ENCODE measurements at regions not wholly inside any gene's neighbourhood (a gene's known extent, or its start where the extent isn't known, plus 50 kb on each side); places are given as distances from the start of the nearest gene placed in this dataset.

DNA sequence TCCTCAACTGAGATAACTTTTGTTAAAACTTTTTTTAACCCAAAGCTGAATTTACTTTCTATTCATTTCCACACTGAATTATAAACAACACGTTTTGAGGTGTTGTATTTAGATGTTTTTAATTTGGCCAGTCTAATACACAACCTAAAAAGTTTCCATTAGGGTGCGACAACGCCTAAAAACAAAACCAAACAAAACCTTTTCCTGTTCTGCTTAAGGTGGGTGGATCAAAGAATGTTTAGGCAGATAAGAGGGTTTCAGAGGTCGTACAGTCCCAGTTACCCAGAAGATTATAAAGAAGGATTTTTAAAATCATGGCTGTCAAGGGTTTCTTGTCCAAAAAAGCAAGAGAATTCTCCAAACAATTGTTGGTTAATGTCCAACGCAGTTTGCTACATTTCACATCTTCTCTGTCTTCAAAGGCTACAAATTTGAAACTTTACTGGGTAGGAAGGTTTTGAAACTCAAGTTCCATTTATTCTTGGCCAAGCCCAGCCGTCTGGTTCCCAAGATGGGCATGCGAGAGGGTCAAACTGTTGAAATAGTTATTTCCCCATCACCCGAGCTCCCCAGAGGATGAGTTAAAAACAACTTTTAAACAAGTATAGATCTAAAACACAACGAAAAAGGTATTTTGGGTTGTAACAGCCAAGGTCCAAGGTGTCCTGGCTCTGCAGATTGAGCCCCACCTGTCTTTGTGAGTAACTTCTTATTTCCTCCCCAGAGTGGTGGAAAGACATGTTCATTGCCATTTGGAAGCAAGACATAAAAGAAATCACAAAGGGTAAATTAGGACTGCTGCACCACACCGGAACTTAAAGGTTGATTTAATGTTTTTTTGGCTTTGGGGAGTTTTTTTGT, 122.8 kb upstream of the MAP3K1 start:
- Histone ChIP-seq H3K9ac (ENCODE audit: control insufficient read depth, extremely low read depth, insufficient read depth, low read length) (no peak overlapping the region), H3K4me2 (ENCODE audit: control insufficient read depth, extremely low read depth, insufficient read depth, low read depth, low read length) (no peak overlapping the region), H3K79me2 (ENCODE audit: control insufficient read depth, insufficient read depth, low read length) (no peaks in the 10 kb centered on the region), H3K27me3 (ENCODE audit: control insufficient read depth, extremely low read depth, insufficient read depth, low read length) (no peaks in the 10 kb centered on the region), H4K20me1 (ENCODE audit: control insufficient read depth, extremely low read depth, insufficient read depth, low read length) (no peaks in the 10 kb centered on the region), H3K36me3 (ENCODE audit: control insufficient read depth in 2 of 2, extremely low read depth in 1 of 2, insufficient read depth in 2 of 2, low read length in 2 of 2) (no peaks in the 10 kb centered on the region), H3K9me1 (ENCODE audit: control insufficient read depth, extremely low read depth, insufficient read depth, low read length) (no peaks in the 10 kb centered on the region), H3K4me3 (ENCODE audit: control insufficient read depth in 2 of 3, extremely low read depth in 1 of 3, insufficient read depth in 2 of 3, low read depth in 1 of 3, low read length in 3 of 3) (no peak overlapping the region), H3K9me3 (ENCODE audit: control insufficient read depth, low read depth, low read length) (no peaks in the 10 kb centered on the region), H3K27ac (ENCODE audit: control insufficient read depth, insufficient read depth, low read length) (no peak overlapping the region), H3K4me1 (ENCODE audit: control insufficient read depth, extremely low read depth, insufficient read depth, low read length) (no peaks in the 10 kb centered on the region), H2AFZ (ENCODE audit: control insufficient read depth, low read length) (no peak overlapping the region)
- dilution Hi-C loops (cut with MboI; ENCODE audit: extremely low pct_ligation_motif_present, low sequenced_read_pairs), result no loop called here
- no peak for DNase-seq (ENCODE audit: low read depth, low spot score)
- no peak for FAIRE-seq
- no peak for TF ChIP-seq EZH2 (IDR thresholded peaks at IDR 0.05; ENCODE audit: low read length)
- TF ChIP-seq, protein P1, sequence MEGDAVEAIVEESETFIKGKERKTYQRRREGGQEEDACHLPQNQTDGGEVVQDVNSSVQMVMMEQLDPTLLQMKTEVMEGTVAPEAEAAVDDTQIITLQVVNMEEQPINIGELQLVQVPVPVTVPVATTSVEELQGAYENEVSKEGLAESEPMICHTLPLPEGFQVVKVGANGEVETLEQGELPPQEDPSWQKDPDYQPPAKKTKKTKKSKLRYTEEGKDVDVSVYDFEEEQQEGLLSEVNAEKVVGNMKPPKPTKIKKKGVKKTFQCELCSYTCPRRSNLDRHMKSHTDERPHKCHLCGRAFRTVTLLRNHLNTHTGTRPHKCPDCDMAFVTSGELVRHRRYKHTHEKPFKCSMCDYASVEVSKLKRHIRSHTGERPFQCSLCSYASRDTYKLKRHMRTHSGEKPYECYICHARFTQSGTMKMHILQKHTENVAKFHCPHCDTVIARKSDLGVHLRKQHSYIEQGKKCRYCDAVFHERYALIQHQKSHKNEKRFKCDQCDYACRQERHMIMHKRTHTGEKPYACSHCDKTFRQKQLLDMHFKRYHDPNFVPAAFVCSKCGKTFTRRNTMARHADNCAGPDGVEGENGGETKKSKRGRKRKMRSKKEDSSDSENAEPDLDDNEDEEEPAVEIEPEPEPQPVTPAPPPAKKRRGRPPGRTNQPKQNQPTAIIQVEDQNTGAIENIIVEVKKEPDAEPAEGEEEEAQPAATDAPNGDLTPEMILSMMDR (optimal IDR thresholded peaks at IDR 0.05 in 1 of 3, IDR thresholded peaks at IDR 0.05 in 1 of 3, conservative IDR thresholded peaks at IDR 0.05 in 1 of 3; ENCODE audit: extremely low read depth in 1 of 3, insufficient read depth in 2 of 3, low read length in 3 of 3), result no peak

DNA sequence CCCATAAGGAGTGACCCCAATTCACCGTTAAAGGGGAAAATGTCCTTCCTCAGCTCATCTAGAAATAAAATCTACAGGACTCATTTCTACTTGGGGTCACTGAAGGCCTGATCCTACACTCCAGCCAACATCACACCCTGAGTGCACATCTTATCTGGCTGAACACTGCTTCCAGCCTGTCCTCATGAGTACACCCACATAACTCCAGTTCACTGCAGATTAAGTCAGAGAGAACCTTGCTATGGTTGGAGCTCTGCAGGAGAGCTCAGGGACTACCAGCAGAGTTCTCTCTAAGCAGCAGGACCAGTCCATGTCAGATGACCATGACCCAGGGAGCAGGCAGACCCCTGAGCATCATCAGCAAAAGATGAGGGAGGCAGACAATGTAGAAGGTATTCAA, 126.9 kb upstream of the MAP3K1 start:
- H3K4me2 ChIP-seq (ENCODE audit: control insufficient read depth, extremely low read depth, insufficient read depth, low read depth, low read length), result no peak overlapping the region
- no peaks in the 10 kb centered on the region for H3K4me1 ChIP-seq (ENCODE audit: control insufficient read depth, extremely low read depth, insufficient read depth, low read length)
- TF ChIP-seq EZH2 (IDR thresholded peaks at IDR 0.05; ENCODE audit: low read length), result no peak
- no peaks in the 10 kb centered on the region for H4K20me1 ChIP-seq (ENCODE audit: control insufficient read depth, extremely low read depth, insufficient read depth, low read length)
- no peaks in the 10 kb centered on the region for H3K27me3 ChIP-seq (ENCODE audit: control insufficient read depth, extremely low read depth, insufficient read depth, low read length)
- dilution Hi-C loops (cut with MboI; ENCODE audit: extremely low pct_ligation_motif_present, low sequenced_read_pairs), result no loop called here
- H3K79me2 ChIP-seq (ENCODE audit: control insufficient read depth, insufficient read depth, low read length), result no peaks in the 10 kb centered on the region
- no peak overlapping the region for H3K9ac ChIP-seq (ENCODE audit: control insufficient read depth, extremely low read depth, insufficient read depth, low read length)
- no peaks in the 10 kb centered on the region for H3K9me3 ChIP-seq (ENCODE audit: control insufficient read depth, low read depth, low read length)
- FAIRE-seq, result no peak
- H3K4me3 ChIP-seq (ENCODE audit: control insufficient read depth in 2 of 3, extremely low read depth in 1 of 3, insufficient read depth in 2 of 3, low read depth in 1 of 3, low read length in 3 of 3), result no peak overlapping the region
- no peak for DNase-seq (ENCODE audit: low read depth, low spot score)
- H3K27ac ChIP-seq (ENCODE audit: control insufficient read depth, insufficient read depth, low read length), result no peak overlapping the region
- no peaks in the 10 kb centered on the region for H3K36me3 ChIP-seq (ENCODE audit: control insufficient read depth in 2 of 2, extremely low read depth in 1 of 2, insufficient read depth in 2 of 2, low read length in 2 of 2)
- H3K9me1 ChIP-seq (ENCODE audit: control insufficient read depth, extremely low read depth, insufficient read depth, low read length), result no peaks in the 10 kb centered on the region
- H2AFZ ChIP-seq (ENCODE audit: control insufficient read depth, low read length), result no peak overlapping the region
